ENCODE measurements at regions not wholly inside any gene's neighbourhood (a gene's known extent, or its start where the extent isn't known, plus 50 kb on each side); places are given as distances from the start of the nearest gene placed in this dataset.

- TF ChIP-seq, protein P1, sequence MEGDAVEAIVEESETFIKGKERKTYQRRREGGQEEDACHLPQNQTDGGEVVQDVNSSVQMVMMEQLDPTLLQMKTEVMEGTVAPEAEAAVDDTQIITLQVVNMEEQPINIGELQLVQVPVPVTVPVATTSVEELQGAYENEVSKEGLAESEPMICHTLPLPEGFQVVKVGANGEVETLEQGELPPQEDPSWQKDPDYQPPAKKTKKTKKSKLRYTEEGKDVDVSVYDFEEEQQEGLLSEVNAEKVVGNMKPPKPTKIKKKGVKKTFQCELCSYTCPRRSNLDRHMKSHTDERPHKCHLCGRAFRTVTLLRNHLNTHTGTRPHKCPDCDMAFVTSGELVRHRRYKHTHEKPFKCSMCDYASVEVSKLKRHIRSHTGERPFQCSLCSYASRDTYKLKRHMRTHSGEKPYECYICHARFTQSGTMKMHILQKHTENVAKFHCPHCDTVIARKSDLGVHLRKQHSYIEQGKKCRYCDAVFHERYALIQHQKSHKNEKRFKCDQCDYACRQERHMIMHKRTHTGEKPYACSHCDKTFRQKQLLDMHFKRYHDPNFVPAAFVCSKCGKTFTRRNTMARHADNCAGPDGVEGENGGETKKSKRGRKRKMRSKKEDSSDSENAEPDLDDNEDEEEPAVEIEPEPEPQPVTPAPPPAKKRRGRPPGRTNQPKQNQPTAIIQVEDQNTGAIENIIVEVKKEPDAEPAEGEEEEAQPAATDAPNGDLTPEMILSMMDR (IDR thresholded peaks at IDR 0.05): no peak
- ATAC-seq (ENCODE audit: insufficient number of reproducible peaks, low FRiP score, low read depth): no peak
- no peaks in the 10 kb centered on the region for H3K27me3 ChIP-seq (replicated peaks; ENCODE audit: insufficient read depth)
Measured at GRCh38 chr9:99760421-99760820, 61.3 kb upstream of the NR4A3 start.

DNA sequence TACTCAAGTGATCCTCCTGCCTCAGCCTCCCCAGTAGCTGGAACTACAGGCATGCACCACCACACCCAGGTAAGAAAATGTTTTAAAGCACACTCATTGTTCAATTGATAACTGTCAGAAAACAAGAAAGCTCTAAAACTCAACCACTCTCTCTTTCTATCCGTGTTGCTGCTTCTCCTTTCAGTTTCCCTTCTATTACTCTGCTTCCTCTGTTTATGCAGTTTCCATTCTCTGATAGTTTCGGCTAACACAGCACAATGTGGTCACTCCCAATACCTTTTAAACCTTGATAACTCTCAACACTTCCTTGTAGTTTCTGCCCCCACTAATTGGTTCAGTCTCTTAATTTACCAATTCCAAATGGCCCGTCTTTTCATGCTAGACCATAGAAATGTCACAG, 59.2 kb upstream of the NR4A3 start:
- Histone ChIP-seq H3K36me3 (no peaks in the 10 kb centered on the region), H3K9me3 (no peaks in the 10 kb centered on the region), H3K27me3 (replicated peaks; ENCODE audit: insufficient read depth) (no peaks in the 10 kb centered on the region), H3K27ac (no peak overlapping the region), H3K4me3 (no peak overlapping the region), H3K4me1 (ENCODE audit: control insufficient read depth in 1 of 2, low read depth in 2 of 2) (no peaks in the 10 kb centered on the region)
- TF ChIP-seq, protein P1 (IDR thresholded peaks at IDR 0.05): no peak
- DNase-seq (ENCODE audit: low spot score): no peak
- ATAC-seq (ENCODE audit: insufficient number of reproducible peaks, low FRiP score, low read depth): no peak

More at GRCh38 chr9:99760421-99760820, 61.3 kb upstream of the NR4A3 start:
- no peaks in the 10 kb centered on the region for H3K36me3 ChIP-seq
- H3K27ac ChIP-seq: no peak overlapping the region
- H3K4me3 ChIP-seq: no peak overlapping the region
- H3K4me1 ChIP-seq (ENCODE audit: control insufficient read depth in 1 of 2, low read depth in 2 of 2): no peaks in the 10 kb centered on the region
- H3K9me3 ChIP-seq: no peaks in the 10 kb centered on the region
- no peak for DNase-seq (ENCODE audit: low spot score)
